ENCODE measurements at regions not wholly inside any gene's neighbourhood (a gene's known extent, or its start where the extent isn't known, plus 50 kb on each side); places are given as distances from the start of the nearest gene placed in this dataset.

GRCh38 chr6:23339268-23339667 lies 769.9 kb downstream of the HDGFL1 start (continued):
- TF ChIP-seq PBX3 (CRISPR knock-in tag; IDR thresholded peaks at IDR 0.05) (no peak), ZNF280D (tag by site-specific recombination; IDR thresholded peaks at IDR 0.05) (no peak), ZNF518A (tag by site-specific recombination; conservative IDR thresholded peaks at IDR 0.05; ENCODE audit: low read depth) (no peak), SCRT2 (tag by site-specific recombination; IDR thresholded peaks at IDR 0.05) (no peak), SP2 (tag by site-specific recombination; IDR thresholded peaks at IDR 0.05) (no peak), ZNF366 (tag by site-specific recombination; conservative IDR thresholded peaks at IDR 0.05) (no peak)

DNA sequence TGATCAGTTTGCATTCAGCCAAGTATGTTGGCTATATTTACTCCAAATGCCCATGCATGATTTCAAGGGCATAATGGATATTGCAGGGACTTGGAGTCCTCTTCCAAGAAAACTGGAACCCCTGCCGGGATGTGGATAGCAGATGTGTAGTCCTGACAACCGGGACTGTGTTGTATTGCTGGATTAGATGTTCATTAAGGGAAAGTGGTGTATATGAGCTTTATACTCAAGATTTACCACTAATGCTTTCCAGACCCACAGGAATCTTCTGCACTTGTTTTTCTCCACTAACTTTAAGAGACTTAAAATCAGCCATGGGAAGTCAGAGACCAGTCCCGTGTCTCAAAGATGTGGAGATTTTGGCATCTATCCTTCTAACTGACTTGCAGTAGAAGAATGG lies 770.9 kb downstream of the HDGFL1 start:
- H3K4me3 ChIP-seq (ENCODE audit: low read depth, low read length) = no peak overlapping the region
- POLR2A ChIA-PET = no interaction called here
- no peaks in the 10 kb centered on the region for H3K36me3 ChIP-seq (ENCODE audit: control insufficient read depth in 2 of 2, insufficient read depth in 1 of 2, low read length in 2 of 2)
- H3K27ac ChIP-seq (ENCODE audit: extremely low read depth, low read depth, low read length) = no peak overlapping the region
- CTCF ChIA-PET = interaction anchor here (0.5 kb wide), 1 partner anchor 169 kb away, joined by 3 read pairs; no protein-coding TSS in a partner anchor
- no peaks in the 10 kb centered on the region for H3K9me3 ChIP-seq (ENCODE audit: control insufficient read depth, insufficient read depth, low read depth, low read length)
- H3K4me1 ChIP-seq (ENCODE audit: control insufficient read depth, insufficient read depth, low read length) = no peaks in the 10 kb centered on the region
- TF ChIP-seq GLIS2 (tag by site-specific recombination; IDR thresholded peaks at IDR 0.05) (no peak), HOXC10 (CRISPR knock-in tag; IDR thresholded peaks at IDR 0.05) (no peak), ZNF146 (tag by site-specific recombination; IDR thresholded peaks at IDR 0.05) (no peak), ZNF335 (tag by site-specific recombination; conservative IDR thresholded peaks at IDR 0.05) (no peak), YY1 (tag by site-specific recombination; IDR thresholded peaks at IDR 0.05) (no peak), ZNF473 (tag by site-specific recombination; IDR thresholded peaks at IDR 0.05) (no peak), ZNF423 (tag by site-specific recombination; IDR thresholded peaks at IDR 0.05) (no peak), ZNF24 (tag by site-specific recombination; IDR thresholded peaks at IDR 0.05) (no peak), ZNF274 (IDR thresholded peaks at IDR 0.05; ENCODE audit: low read length) (no peak), ZNF274 (tag by site-specific recombination; IDR thresholded peaks at IDR 0.05; ENCODE audit: borderline replicate concordance) (no peak), ZNF311 (tag by site-specific recombination; IDR thresholded peaks at IDR 0.05; ENCODE audit: borderline replicate concordance) (no peak), ZNF350 (tag by site-specific recombination; IDR thresholded peaks at IDR 0.05) (no peak), ZNF121 (tag by site-specific recombination; IDR thresholded peaks at IDR 0.05) (no peak), ZNF280D (tag by site-specific recombination; IDR thresholded peaks at IDR 0.05) (no peak), INSM2 (tag by site-specific recombination; IDR thresholded peaks at IDR 0.05) (no peak)
- TF ChIP-seq, protein P1, sequence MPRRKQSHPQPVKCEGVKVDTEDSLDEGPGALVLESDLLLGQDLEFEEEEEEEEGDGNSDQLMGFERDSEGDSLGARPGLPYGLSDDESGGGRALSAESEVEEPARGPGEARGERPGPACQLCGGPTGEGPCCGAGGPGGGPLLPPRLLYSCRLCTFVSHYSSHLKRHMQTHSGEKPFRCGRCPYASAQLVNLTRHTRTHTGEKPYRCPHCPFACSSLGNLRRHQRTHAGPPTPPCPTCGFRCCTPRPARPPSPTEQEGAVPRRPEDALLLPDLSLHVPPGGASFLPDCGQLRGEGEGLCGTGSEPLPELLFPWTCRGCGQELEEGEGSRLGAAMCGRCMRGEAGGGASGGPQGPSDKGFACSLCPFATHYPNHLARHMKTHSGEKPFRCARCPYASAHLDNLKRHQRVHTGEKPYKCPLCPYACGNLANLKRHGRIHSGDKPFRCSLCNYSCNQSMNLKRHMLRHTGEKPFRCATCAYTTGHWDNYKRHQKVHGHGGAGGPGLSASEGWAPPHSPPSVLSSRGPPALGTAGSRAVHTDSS (tag by site-specific recombination; IDR thresholded peaks at IDR 0.05) = no peak
